Breast epithelium (tissue), 4 donors: ENCODE measurements at regions not wholly inside any gene's neighbourhood (a gene's known extent, or its start where the extent isn't known, plus 50 kb on each side); places are given as distances from the start of the nearest gene placed in this dataset.
"Not testable (repeated sequence)": the region's sequence is repeated elsewhere in the genome, so short reads cannot be mapped to it uniquely, and the experiment has no call there.

Experiments used
- DNase-seq, 2 donors: peaks; one replicate each; pipeline ENCODE4 v3.0.0-alpha.2; 2019; ENCODE audit warnings: low spot score in 2 of 2
- H3K27ac ChIP-seq, 2 donors: fragments of 200-600 bp; sonication (generic) in 1 of 2; one replicate each; pipeline ENCODE4 v1.5.1; 2016 to 2019; ENCODE audit warnings: mild to moderate bottlenecking in 1 of 2
- H3K27me3 ChIP-seq, 2 donors: fragments of 200-600 bp; sonication (generic) in 1 of 2; one replicate each; pipeline versions ENCODE4 v1.5.1 to v1.6.0; 2017 to 2019; ENCODE audit warnings: control low read depth in 1 of 2, mild to moderate bottlenecking in 1 of 2
- H3K36me3 ChIP-seq: fragments of 200-600 bp; one replicate; pipeline ENCODE4 v1.5.1; 2019
- H3K4me1 ChIP-seq, 2 donors: fragments of 200-600 bp; sonication (generic); one replicate each; pipeline ENCODE4 v1.5.1; 2016 to 2019; ENCODE audit warnings: control low read depth in 1 of 2
- H3K4me3 ChIP-seq, 3 donors: fragments of 200-600 bp; sonication (generic); 1 replicate in 2 of 3; 2 replicates in 1 of 3; pipeline ENCODE4 v1.5.1; 2016 to 2019; ENCODE audit warnings: mild to moderate bottlenecking in 3 of 3, moderate library complexity in 2 of 3
- H3K9me3 ChIP-seq, 2 donors: fragments of 200-600 bp; sonication (generic) in 1 of 2; one replicate each; pipeline ENCODE4 v1.5.1; 2016 to 2019; ENCODE audit warnings: control low read depth in 1 of 2
- POLR2A ChIP-seq: fragments of 450-650 bp; IDR thresholded peaks from one replicate; pipeline ENCODE4 v1.6.1; 2016; ENCODE audit warnings: antibody characterized with exemption, mild to moderate bottlenecking, moderate library complexity
- POLR2AphosphoS5 ChIP-seq, 3 donors: sonication (generic); formaldehyde crosslinking; IDR thresholded peaks; one replicate each; pipeline ENCODE4 v1.6.1; 2017; ENCODE audit warnings: antibody characterized with exemption in 3 of 3
- intact Hi-C: fragments of 100-400 bp; cut with DNase I; formaldehyde crosslinking; loops from one replicate; pipeline ENCODE4 v1.15.1; 2023; ENCODE audit warnings: low total_unique reads
- TF ChIP-seq, protein P1 (sequence below), 3 donors: fragments of 450-650 bp; IDR thresholded peaks; one replicate each; pipeline ENCODE4 v1.5.1; 2016 to 2017; ENCODE audit warnings: antibody characterized with exemption in 3 of 3, mild to moderate bottlenecking in 3 of 3, moderate library complexity in 3 of 3

DNA sequence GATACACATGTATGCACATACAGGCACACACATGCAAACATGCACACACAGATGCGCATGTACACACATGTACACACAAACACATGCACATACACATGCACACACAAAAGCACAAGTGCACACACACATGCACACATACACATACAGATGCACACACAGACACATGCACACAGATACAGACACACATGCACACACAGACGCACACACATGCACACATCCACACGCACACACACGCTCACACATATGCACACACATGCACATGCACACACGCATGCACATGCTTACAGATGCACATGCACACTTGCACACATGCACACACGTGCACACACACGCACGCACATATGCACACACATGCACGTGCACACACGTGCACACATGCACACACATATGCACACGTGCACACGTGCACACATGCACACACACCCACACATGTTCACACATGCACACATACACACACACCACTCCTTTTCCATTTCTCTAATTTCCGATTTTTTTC, 283.8 kb upstream of the FRG2C start:
- Histone ChIP-seq H3K4me3 (no peak overlapping the region), H3K36me3 (no peaks in the 10 kb centered on the region), H3K4me1 (no peaks in the 10 kb centered on the region), H3K27ac (no peak overlapping the region), H3K27me3 (no peaks in the 10 kb centered on the region), H3K9me3 (no peaks in the 10 kb centered on the region)
- intact Hi-C loops: no loop called here
- TF ChIP-seq POLR2A: no peak
- TF ChIP-seq POLR2AphosphoS5 (IDR thresholded peaks at IDR 0.05): no peak
- TF ChIP-seq, protein P1, sequence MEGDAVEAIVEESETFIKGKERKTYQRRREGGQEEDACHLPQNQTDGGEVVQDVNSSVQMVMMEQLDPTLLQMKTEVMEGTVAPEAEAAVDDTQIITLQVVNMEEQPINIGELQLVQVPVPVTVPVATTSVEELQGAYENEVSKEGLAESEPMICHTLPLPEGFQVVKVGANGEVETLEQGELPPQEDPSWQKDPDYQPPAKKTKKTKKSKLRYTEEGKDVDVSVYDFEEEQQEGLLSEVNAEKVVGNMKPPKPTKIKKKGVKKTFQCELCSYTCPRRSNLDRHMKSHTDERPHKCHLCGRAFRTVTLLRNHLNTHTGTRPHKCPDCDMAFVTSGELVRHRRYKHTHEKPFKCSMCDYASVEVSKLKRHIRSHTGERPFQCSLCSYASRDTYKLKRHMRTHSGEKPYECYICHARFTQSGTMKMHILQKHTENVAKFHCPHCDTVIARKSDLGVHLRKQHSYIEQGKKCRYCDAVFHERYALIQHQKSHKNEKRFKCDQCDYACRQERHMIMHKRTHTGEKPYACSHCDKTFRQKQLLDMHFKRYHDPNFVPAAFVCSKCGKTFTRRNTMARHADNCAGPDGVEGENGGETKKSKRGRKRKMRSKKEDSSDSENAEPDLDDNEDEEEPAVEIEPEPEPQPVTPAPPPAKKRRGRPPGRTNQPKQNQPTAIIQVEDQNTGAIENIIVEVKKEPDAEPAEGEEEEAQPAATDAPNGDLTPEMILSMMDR (IDR thresholded peaks at IDR 0.05): no peak
- no peak for DNase-seq

DNA sequence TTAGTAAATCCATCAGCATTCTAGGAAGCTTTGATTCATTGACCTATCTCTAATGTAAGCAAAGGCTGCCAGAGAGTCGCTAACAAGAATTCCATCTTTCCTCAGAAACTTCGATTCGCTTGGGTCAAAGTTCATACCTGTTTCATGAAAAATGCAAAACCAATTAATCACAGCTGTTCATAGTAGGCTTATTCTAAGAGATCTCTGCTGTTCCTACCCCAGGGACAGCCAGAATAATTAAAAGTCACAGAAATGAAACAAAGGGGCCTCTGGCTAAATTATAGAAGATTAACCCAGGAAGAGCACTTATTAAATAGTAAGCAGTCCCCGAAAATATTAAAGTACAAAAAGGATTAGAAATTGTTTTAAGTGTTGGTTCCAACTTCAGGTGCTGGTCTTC, 280.1 kb upstream of the FRG2C start:
- DNase-seq, H3K27me3 ChIP-seq, H3K9me3 ChIP-seq, intact Hi-C loops, H3K4me3 ChIP-seq, H3K36me3 ChIP-seq, H3K27ac ChIP-seq, H3K4me1 ChIP-seq: not testable (repeated sequence)

DNA sequence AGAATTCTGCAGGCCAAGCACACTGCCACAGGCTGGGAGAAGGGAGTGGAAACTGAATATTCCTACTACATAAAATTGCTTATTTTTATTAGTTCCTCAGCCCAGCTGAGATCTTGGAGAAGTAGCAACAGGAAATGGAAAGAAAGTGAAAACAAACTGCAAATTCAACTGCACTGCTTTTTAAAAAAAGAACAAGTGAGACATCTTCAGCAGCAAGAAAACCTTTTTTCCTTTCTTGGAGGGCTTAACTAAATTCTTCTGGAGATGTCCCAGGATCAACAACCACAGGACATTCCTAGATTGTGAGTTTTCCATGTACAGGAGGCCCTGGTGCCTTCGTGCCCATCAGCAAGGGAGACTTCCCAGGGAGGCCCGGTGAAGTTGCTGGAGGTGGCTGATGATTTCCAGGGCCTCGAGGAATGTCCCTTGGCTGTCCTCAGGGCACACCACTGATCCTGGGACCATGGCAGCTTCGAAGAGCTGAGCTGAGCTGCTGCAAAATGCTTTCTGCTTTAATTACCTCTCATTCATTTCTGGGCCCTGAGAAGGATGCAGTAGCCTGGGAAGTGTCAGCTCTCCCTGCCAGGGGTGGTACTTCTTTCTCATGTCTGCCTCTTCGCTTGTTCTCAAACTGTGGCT, 275.5 kb upstream of the FRG2C start:
- H3K4me1 ChIP-seq, H3K4me3 ChIP-seq, H3K36me3 ChIP-seq, H3K27me3 ChIP-seq, H3K9me3 ChIP-seq, intact Hi-C loops, H3K27ac ChIP-seq, DNase-seq: not testable (repeated sequence)

DNA sequence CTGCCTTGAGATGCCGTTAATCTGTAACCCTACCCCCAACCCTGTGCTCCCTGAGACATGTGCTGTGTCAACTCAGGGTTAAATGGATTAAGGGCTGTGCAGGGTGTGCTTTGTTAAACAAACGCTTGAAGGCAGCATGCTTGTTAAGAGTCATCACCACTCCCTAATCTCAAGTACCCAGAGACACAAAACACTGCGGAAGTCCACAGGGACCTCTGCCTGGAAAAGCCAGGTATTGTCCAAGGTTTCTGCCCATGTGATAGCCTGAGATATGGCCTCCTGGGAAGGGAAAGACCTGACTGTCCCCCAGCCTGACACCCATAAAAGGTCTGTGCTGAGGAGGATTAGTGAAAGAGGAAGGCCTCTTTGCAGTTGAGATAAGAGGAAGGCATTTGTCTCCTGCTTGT, 270.8 kb upstream of the FRG2C start:
- H3K4me3 ChIP-seq, H3K27ac ChIP-seq, H3K4me1 ChIP-seq, H3K9me3 ChIP-seq, H3K36me3 ChIP-seq, intact Hi-C loops, H3K27me3 ChIP-seq, DNase-seq: not testable (repeated sequence)

DNA sequence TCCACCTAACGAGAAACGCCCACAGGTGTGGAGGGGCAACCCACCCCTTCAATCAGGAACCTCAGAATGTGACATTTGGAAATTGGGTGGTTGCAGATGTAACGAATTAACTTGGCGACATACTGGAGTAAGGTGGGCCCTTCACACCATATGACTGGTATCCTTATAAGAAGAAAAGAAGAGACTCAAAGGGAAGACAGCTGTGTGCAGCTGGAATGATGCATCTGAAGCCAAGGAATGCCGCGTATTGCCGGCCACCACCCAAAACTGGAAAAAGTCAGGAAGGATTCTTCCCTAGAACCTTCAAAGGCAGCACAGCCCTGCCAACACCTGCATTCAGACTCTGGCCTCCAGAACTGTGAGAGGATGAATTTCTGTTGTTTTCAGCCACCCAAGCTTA, 270.0 kb upstream of the FRG2C start:
- DNase-seq, H3K36me3 ChIP-seq, H3K9me3 ChIP-seq, H3K4me1 ChIP-seq, intact Hi-C loops, H3K27me3 ChIP-seq, H3K4me3 ChIP-seq: not testable (repeated sequence)
- peak overlapping the region; percentile 66 to 70 for H3K27ac ChIP-seq

DNA sequence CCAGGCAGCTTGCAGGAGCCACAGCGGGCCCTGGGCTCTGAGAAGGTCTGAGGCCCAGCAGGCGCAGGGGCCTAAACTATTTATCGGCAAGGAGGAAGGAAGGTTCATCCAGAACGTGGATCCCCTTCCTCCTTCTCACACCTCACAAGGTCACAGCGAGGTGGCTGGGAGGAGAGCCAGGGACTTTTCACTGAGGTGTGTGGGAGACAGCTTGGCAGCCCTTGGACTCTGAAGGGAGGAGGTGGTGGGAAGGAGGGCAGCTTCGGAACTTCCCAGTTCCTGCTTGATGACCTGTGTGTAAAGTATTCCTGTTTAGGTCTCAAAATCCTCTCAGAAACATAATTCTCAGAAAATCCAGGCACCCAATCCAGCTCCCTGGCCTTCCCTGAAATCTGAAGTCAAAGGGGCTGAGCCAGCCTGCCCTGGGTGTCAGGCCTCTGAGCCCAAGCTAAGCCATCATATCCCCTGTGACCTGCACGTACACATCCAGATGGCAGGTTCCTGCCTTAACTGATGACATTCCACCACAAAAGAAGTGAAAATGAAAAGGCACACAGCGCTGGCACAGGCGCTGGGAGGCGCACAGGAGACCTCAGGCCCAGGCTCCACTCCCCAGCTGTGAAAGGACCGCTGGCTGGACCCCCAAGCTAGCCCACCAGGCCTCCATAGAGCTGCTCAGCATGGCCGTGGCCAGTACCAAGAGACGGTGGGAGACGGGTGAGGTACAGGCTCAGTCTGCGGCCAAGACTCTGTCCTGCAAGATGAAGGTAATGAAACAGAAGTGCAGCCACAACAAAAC, 269.4 kb upstream of the FRG2C start:
- DNase-seq: peak in 1 of 2 donors; percentile 24
- intact Hi-C loops, H3K9me3 ChIP-seq, H3K4me3 ChIP-seq, H3K36me3 ChIP-seq, H3K27me3 ChIP-seq, H3K4me1 ChIP-seq: not testable (repeated sequence)
- H3K27ac ChIP-seq: peak overlapping the region; percentile 66 to 70

DNA sequence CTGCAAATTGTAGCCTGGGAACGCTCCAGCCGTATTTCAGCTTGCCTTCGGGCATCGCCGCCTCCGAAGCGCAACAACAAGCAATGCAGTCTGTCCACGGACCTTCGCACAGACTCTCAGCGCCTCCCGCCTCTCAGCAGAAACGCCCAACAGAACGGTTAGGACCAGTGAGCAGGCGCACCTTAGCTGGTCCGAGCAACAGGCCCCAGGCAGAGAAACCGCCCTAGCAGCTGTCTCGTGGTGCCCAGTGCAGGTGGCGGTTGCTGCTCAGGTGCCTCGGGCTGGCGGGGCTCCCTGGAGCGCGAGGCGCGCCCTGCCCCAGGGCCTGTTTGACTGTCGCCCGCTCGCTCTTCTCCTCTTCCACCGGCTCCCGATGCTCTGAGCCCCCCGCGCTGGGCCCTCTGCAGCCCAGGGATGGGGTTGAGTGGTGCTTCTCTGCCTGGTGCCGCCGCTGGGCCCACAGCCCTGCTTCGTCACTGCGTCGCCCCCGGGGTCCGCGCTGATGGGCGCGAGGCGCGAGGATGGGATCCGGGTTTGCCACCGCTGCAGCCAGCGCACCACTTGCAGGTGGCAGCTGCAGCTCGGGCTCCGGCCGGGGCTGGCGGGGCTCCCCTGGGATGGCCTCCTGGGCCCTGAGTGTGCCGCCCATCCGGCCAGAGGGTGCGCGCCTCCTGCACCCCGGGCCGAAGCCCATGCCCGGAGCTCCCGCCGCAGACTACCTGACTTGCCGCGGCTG, 268.4 kb upstream of the FRG2C start:
- Histone ChIP-seq H3K27me3 (no peaks in the 10 kb centered on the region), H3K36me3 (no peaks in the 10 kb centered on the region), H3K27ac (peak overlapping the region; percentile 66 to 70), H3K9me3 (no peaks in the 10 kb centered on the region), H3K4me3 (peak overlapping the region in 2 of 3 donors; percentile 46 to 54), H3K4me1 (no peaks in the 10 kb centered on the region)
- TF ChIP-seq POLR2A (no peak), POLR2AphosphoS5 (IDR thresholded peaks at IDR 0.05) (no peak)
- TF ChIP-seq, protein P1 (IDR thresholded peaks at IDR 0.05): no peak
- intact Hi-C loops: no loop called here
- no peak for DNase-seq
